SK-N-SH (cell line): ENCODE measurements at regions not wholly inside any gene's neighbourhood (a gene's known extent, or its start where the extent isn't known, plus 50 kb on each side); places are given as distances from the start of the nearest gene placed in this dataset.

ENCODE experiments used
- CTCF ChIA-PET: fragments of 300-600, 350-600 bp; formaldehyde crosslinking; extraction: SDS; loops from one replicate; lab custom pipeline; 2021; lab: Yijun Ruan, JAX
- POLR2A ChIA-PET: fragments of 350-600 bp; sonication (Branson Sonifier 250); formaldehyde crosslinking; extraction: SDS; loops from one replicate; lab custom pipeline; 2020; ENCODE audit warnings: antibody characterized with exemption, inconsistent platforms; lab: Yijun Ruan, JAX
- DNase-seq: peaks from one replicate; pipeline ENCODE4 v3.0.0; 2012
- H2AFZ ChIP-seq: fragments of 200-600 bp; sonication (generic); 2 replicates; pipeline ENCODE4 v1.8.1; 2016; ENCODE audit warnings: antibody characterized with exemption, mild to moderate bottlenecking, low read depth
- H3F3A ChIP-seq: fragments of 200-600 bp; sonication (generic); replicated peaks from 2 replicates; pipeline ENCODE3; 2016; ENCODE audit warnings: antibody characterized with exemption, mild to moderate bottlenecking; ENCODE audit not compliant: insufficient read depth
- H3K27ac ChIP-seq, 2 experiments: fragments of 200-500 bp in 1 of 2; fragments of 200-600 bp in 1 of 2; sonication (Bioruptor generic) in 1 of 2; sonication (generic), shearing (Covaris generic) in 1 of 2; 2 replicates each; pipeline versions ENCODE4 v1.5.1 to v1.6.1; 2014 to 2016; ENCODE audit warnings: low read depth in 2 of 2, inconsistent platforms in 1 of 2, low read length in 1 of 2, mild to moderate bottlenecking in 1 of 2, mixed read lengths in 1 of 2
- H3K27me3 ChIP-seq: fragments of 200-600 bp; sonication (generic), shearing (Covaris generic); 2 replicates; pipeline ENCODE4 v1.6.1; 2016; ENCODE audit warnings: mixed run types; ENCODE audit not compliant: insufficient read depth
- H3K36me3 ChIP-seq, 2 experiments: fragments of 200-500 bp in 1 of 2; fragments of 200-600 bp in 1 of 2; sonication (Bioruptor generic) in 1 of 2; sonication (generic) in 1 of 2; replicated peaks in 1 of 2; 2 replicates each; pipeline versions ENCODE3 to v1.5.1; 2014 to 2016; ENCODE audit warnings: low read length in 1 of 2, mild to moderate bottlenecking in 1 of 2; ENCODE audit not compliant: insufficient read depth in 2 of 2, control insufficient read depth in 1 of 2
- H3K4me1 ChIP-seq, 2 experiments: fragments of 200-500 bp in 1 of 2; fragments of 200-600 bp in 1 of 2; sonication (Bioruptor generic) in 1 of 2; sonication (generic), shearing (Covaris generic) in 1 of 2; 2 replicates each; pipeline versions ENCODE4 v1.5.1 to v1.6.1; 2014 to 2016; ENCODE audit warnings: low read depth in 1 of 2, low read length in 1 of 2, mixed run types in 1 of 2; ENCODE audit not compliant: insufficient read depth in 2 of 2, control insufficient read depth in 1 of 2
- H3K4me2 ChIP-seq: fragments of 200-600 bp; sonication (generic), shearing (Covaris generic); 2 replicates; pipeline ENCODE4 v1.6.1; 2017; ENCODE audit warnings: mixed run types
- H3K4me3 ChIP-seq, 2 experiments: fragments of 200-500 bp in 1 of 2; fragments of 200-600 bp in 1 of 2; sonication (Bioruptor generic) in 1 of 2; sonication (generic), shearing (Covaris generic) in 1 of 2; 2 replicates each; pipeline versions ENCODE4 v1.5.1 to v1.8.1; 2014 to 2016; ENCODE audit warnings: low read depth in 2 of 2, inconsistent platforms in 1 of 2, low read length in 1 of 2, mild to moderate bottlenecking in 1 of 2, mixed read lengths in 1 of 2, moderate library complexity in 1 of 2
- H3K79me2 ChIP-seq: fragments of 200-600 bp; sonication (generic); 2 replicates; pipeline ENCODE4 v1.8.1; 2017; ENCODE audit warnings: mild to moderate bottlenecking; ENCODE audit not compliant: insufficient read depth
- H3K9ac ChIP-seq: fragments of 200-600 bp; sonication (generic); 2 replicates; pipeline ENCODE4 v1.6.1; 2017; ENCODE audit warnings: mixed run types
- H3K9me2 ChIP-seq: fragments of 200-600 bp; sonication (generic); 2 replicates; pipeline ENCODE4 v1.6.1; 2017; ENCODE audit warnings: mixed run types
- H3K9me3 ChIP-seq: fragments of 200-600 bp; sonication (generic); 2 replicates; pipeline ENCODE4 v1.6.1; 2017; ENCODE audit warnings: mixed run types, mild to moderate bottlenecking, moderate library complexity
- H4K20me1 ChIP-seq: fragments of 200-600 bp; sonication (generic); 2 replicates; pipeline ENCODE4 v1.6.1; 2017; ENCODE audit warnings: mild to moderate bottlenecking, mixed run types; ENCODE audit not compliant: insufficient read depth
- ELF1 ChIP-seq: IDR thresholded peaks from 2 replicates; pipeline ENCODE4 v1.4.0; 2012
- EP300 ChIP-seq, 2 experiments: IDR thresholded peaks; 2 replicates each; pipeline versions ENCODE4 v1.4.0 to v1.6.1; 2012; ENCODE audit warnings: borderline replicate concordance in 1 of 2, low read depth in 1 of 2, low read length in 1 of 2
- FOXJ3 ChIP-seq: sonication (generic); formaldehyde crosslinking; IDR thresholded peaks from 2 replicates; pipeline ENCODE4 v1.5.1; 2020; ENCODE audit warnings: mild to moderate bottlenecking, missing genetic modification reagents
- MEF2A ChIP-seq: IDR thresholded peaks from 2 replicates; pipeline ENCODE4 v1.4.0; 2012; ENCODE audit warnings: low read depth, borderline replicate concordance
- MXI1 ChIP-seq: IDR thresholded peaks from 2 replicates; pipeline ENCODE4 v1.6.1; 2012; ENCODE audit warnings: mild to moderate bottlenecking, low read depth, low read length, improper control_type of control experiment
- NFIC ChIP-seq: IDR thresholded peaks from 2 replicates; pipeline ENCODE4 v1.4.0; 2012; ENCODE audit warnings: borderline replicate concordance
- PBX3 ChIP-seq: IDR thresholded peaks from 2 replicates; pipeline ENCODE4; 2012
- RFX5 ChIP-seq: IDR thresholded peaks from 2 replicates; pipeline ENCODE4 v1.6.1; 2012; ENCODE audit warnings: mild to moderate bottlenecking, improper control_type of control experiment, low read length
- TCF12 ChIP-seq: IDR thresholded peaks from 2 replicates; pipeline ENCODE4 v1.4.0; 2012
- YY1 ChIP-seq: IDR thresholded peaks from 2 replicates; pipeline ENCODE4 v1.4.0; 2012; ENCODE audit warnings: low read depth, mild to moderate bottlenecking
- ZBTB33 ChIP-seq: IDR thresholded peaks from 2 replicates; pipeline ENCODE4 v1.4.0; 2012; ENCODE audit warnings: low read depth, borderline replicate concordance
- WGBS: methylation state at CpG from one replicate; pipeline ENCODE4 v1.1.6; 2017; ENCODE audit warnings: low lambda C conversion rate; 5-methylcytosine and 5-hydroxymethylcytosine counted together

DNA sequence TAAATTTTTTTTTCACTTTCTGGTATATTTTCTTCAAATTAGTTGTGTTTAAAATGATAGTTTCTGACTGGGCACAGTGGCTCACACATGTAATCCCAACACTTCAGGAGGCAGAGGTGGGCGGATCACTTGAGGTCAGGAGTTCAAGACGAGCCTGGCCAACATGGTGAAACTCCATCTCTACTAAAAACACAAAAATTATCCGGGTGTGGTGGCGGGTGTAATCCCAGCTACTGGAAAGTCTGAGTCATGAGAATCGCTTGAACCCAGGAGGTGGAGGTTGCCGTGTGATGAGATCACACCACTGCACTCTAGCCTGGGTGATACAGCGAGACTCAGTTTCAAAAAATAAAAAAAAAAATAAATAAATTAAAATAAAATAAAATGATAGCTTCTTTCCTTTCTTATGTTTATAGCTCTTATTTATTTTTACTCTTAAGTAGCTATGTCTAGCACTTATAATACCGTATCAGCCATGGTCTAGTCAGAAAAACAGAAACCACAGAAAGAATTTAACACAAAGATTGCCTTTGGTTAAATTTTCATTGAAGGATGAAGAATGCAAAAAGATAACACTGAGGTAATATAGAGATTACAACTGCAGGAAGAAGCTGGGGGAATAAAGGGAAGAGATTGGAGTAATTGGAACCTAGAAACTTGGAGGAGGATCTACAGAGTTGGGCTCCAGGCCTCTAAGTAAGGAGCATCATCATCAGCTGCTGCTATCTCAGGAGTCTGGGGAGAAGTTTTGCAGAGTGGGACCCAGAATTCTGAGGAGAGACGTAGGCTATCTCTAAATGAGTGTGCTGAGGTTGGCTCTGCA is 54.7 kb upstream of the MBOAT2 start:
- TF ChIP-seq RFX5 = no peak
- TF ChIP-seq MXI1 = no peak

DNA sequence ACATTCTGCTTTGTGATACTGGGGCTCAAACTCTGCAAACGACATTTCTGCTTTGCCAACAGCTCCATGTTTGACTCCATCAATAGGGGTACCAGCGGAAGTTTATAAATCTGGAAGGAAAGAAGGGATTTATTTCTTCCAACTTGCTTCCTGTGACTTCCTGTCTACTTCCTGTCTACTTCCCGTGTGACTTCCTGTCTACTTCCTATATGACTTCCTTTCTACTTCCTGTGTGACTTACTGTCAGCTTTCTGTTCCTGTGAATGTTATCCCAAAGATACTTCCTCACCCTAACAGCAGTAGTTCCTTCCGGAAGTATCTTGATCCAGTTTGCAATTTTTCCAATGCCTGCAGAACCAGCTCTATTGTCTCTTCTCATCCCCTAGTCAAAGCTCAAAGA is 52.0 kb upstream of the MBOAT2 start:
- no peak for DNase-seq
- WGBS = 94% methylated on average over 4 of the region's 4 CpGs
- Histone ChIP-seq H3K27ac (no peak overlapping the region), H3K4me3 (no peak overlapping the region), H4K20me1 (no peaks in the 10 kb centered on the region), H3K27me3 (no peaks in the 10 kb centered on the region), H2AFZ (no peak overlapping the region), H3K36me3 (no peaks in the 10 kb centered on the region), H3K9me2 (no peaks in the 10 kb centered on the region), H3F3A (peaks cover 6% of the 10 kb centered on the region)
- POLR2A ChIA-PET = no interaction called here
- CTCF ChIA-PET = interaction anchor here (0.6 kb wide), 1 partner anchor 38 kb away, joined by 3 read pairs; no protein-coding TSS in a partner anchor
- TF ChIP-seq NFIC = no peak
- no peak for TF ChIP-seq ZBTB33
- no peak for TF ChIP-seq TCF12
- no peak for TF ChIP-seq EP300 (IDR thresholded peaks at IDR 0.05; ENCODE audit: borderline replicate concordance in 1 of 2, low read depth in 1 of 2, low read length in 1 of 2)
- TF ChIP-seq FOXJ3 = no peak
- TF ChIP-seq ELF1 = no peak
- TF ChIP-seq, all 33 proteins: peak for 0
- H3K9ac ChIP-seq = no peak overlapping the region
- H3K9me3 ChIP-seq = no peaks in the 10 kb centered on the region
- H3K79me2 ChIP-seq = no peaks in the 10 kb centered on the region
- H3K4me1 ChIP-seq = peaks cover 3 to 10% of the 10 kb centered on the region in 2 experiments; a peak in 2 of 4 replicates
- H3K4me2 ChIP-seq = no peak overlapping the region

More for the DNA sequence above, 54.7 kb upstream of the MBOAT2 start:
- Histone ChIP-seq H3K36me3 (no peaks in the 10 kb centered on the region), H3K4me2 (no peak overlapping the region), H3K4me1 (peaks cover 3 to 6% of the 10 kb centered on the region in 2 experiments; a peak in 2 of 4 replicates), H3K4me3 (no peak overlapping the region), H3K9me2 (no peaks in the 10 kb centered on the region), H3K9me3 (no peaks in the 10 kb centered on the region), H3K9ac (no peak overlapping the region), H4K20me1 (no peaks in the 10 kb centered on the region), H3F3A (peaks cover 6% of the 10 kb centered on the region), H3K27ac (no peak overlapping the region), H3K27me3 (no peaks in the 10 kb centered on the region), H3K79me2 (no peaks in the 10 kb centered on the region), H2AFZ (0 out of 2 replicates have a peak overlapping the region, but pooled peaks have one; percentile 23)
- no peak for DNase-seq
- ChIA-PET CTCF (no interaction called here), POLR2A (no interaction called here)
- WGBS = 75% methylated on average over 9 of the region's 9 CpGs

GRCh38 chr2:9053534-9053931 is 50.0 kb upstream of the MBOAT2 start:
- POLR2A ChIA-PET = no interaction called here
- WGBS = 95% methylated on average over 2 of the region's 2 CpGs
- H3K27ac ChIP-seq = no peak overlapping the region; a peak in 1 of 4 replicates

More at GRCh38 chr2:9053534-9053931, 50.0 kb upstream of the MBOAT2 start:
- Histone ChIP-seq H3K79me2 (no peaks in the 10 kb centered on the region), H3K9me3 (no peaks in the 10 kb centered on the region), H4K20me1 (no peaks in the 10 kb centered on the region), H3K4me1 (peaks cover 0 to 10% of the 10 kb centered on the region in 2 experiments; a peak in 1 of 4 replicates), H3K9ac (no peak overlapping the region), H3K4me2 (no peak overlapping the region), H3K36me3 (no peaks in the 10 kb centered on the region), H3F3A (peaks cover 6% of the 10 kb centered on the region), H3K4me3 (no peak overlapping the region), H3K9me2 (no peaks in the 10 kb centered on the region), H3K27me3 (no peaks in the 10 kb centered on the region), H2AFZ (0 out of 2 replicates have a peak overlapping the region, but pooled peaks have one; percentile 25)
- CTCF ChIA-PET = interaction anchor here (0.7 to 1.1 kb wide), 2 partner anchors 112 to 180 kb away, joined by 3 read pairs; no protein-coding TSS in a partner anchor
- no peak for TF ChIP-seq FOXJ3
- TF ChIP-seq YY1 = no peak
- TF ChIP-seq PBX3 = no peak
- TF ChIP-seq MEF2A = no peak
- TF ChIP-seq TCF12 = no peak
- DNase-seq = no peak
